Smooth muscle cell (in vitro differentiated cells): ENCODE measurements at regions not wholly inside any gene's neighbourhood (a gene's known extent, or its start where the extent isn't known, plus 50 kb on each side); places are given as distances from the start of the nearest gene placed in this dataset.

Experiments
- DNase-seq: peaks from one replicate; lab custom pipeline; 2025; ENCODE audit not compliant: unreplicated experiment; lab: John Stamatoyannopoulos, UW
- H2AFZ ChIP-seq: fragments of 200-600 bp; sonication (generic); 2 replicates; pipeline ENCODE4 v1.6.0; 2016; ENCODE audit warnings: antibody characterized with exemption, low read depth, mild to moderate bottlenecking
- H3F3A ChIP-seq: fragments of 200-600 bp; sonication (generic); 2 replicates; pipeline ENCODE4 v1.6.0; 2017; ENCODE audit warnings: antibody characterized with exemption, low read depth
- H3K27ac ChIP-seq: fragments of 200-600 bp; sonication (generic); 2 replicates; pipeline ENCODE4 v1.5.1; 2016; ENCODE audit warnings: low read depth, mild to moderate bottlenecking
- H3K27me3 ChIP-seq: fragments of 200-600 bp; sonication (generic); 2 replicates; pipeline ENCODE4 v1.6.1; 2016; ENCODE audit warnings: low read depth, mild to moderate bottlenecking
- H3K36me3 ChIP-seq: fragments of 200-600 bp; sonication (generic); 2 replicates; pipeline ENCODE4 v1.5.1; 2016; ENCODE audit warnings: low read depth
- H3K4me1 ChIP-seq: fragments of 200-600 bp; sonication (generic); 2 replicates; pipeline ENCODE4 v1.5.1; 2016; ENCODE audit warnings: low read depth
- H3K4me2 ChIP-seq: fragments of 200-600 bp; sonication (generic); 2 replicates; pipeline ENCODE4 v1.6.0; 2016; ENCODE audit warnings: mild to moderate bottlenecking
- H3K4me3 ChIP-seq: fragments of 200-600 bp; sonication (generic); 2 replicates; pipeline ENCODE4 v1.5.1; 2016; ENCODE audit warnings: mild to moderate bottlenecking
- H3K79me2 ChIP-seq: fragments of 200-600 bp; sonication (generic); 2 replicates; pipeline ENCODE4 v1.6.0; 2016; ENCODE audit warnings: low read depth, mild to moderate bottlenecking
- H3K9ac ChIP-seq: fragments of 200-600 bp; sonication (generic); 2 replicates; pipeline ENCODE4 v1.6.0; 2016; ENCODE audit warnings: low read depth
- H3K9me3 ChIP-seq: fragments of 200-600 bp; sonication (generic); replicated peaks from 2 replicates; pipeline ENCODE4 v1.5.1; 2016; ENCODE audit warnings: low read depth
- H4K20me1 ChIP-seq: fragments of 200-600 bp; sonication (generic); 2 replicates; pipeline ENCODE4 v1.6.0; 2016; ENCODE audit warnings: low read depth
- WGBS: methylation state at CpG from one replicate; pipeline ENCODE4 v1.1.7; 2016; ENCODE audit warnings: low lambda C conversion rate; 5-methylcytosine and 5-hydroxymethylcytosine counted together
- TF ChIP-seq, protein P1 (sequence below): fragments of 200-600 bp; sonication (generic); IDR thresholded peaks from 2 replicates; pipeline ENCODE4 v1.5.1; 2017; ENCODE audit warnings: borderline replicate concordance, mild to moderate bottlenecking, antibody characterized with exemption; ENCODE audit not compliant: insufficient read depth, poor library complexity, severe bottlenecking

DNA sequence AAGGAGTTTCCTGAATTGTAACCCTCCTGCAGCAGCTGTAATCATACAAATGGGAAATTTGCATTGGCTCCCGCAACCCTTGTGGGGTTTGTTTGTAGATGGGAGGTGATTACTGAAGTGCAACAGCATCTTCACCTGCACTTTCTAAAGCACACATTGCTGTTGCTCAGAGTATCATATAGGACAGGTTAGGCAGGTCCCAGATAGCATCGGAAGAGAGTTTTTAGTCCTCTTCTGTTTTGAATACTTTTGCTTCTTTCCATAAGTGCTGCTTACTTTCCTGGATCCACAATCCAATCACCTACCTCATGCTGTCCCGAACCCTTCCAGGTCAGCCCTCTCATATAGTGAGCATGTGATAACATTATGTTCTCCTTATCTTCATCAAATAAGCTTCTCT lies 300.4 kb downstream of the PTPRC start:
- no peak overlapping the region for H3K4me3 ChIP-seq
- no peaks in the 10 kb centered on the region for H3K4me1 ChIP-seq
- TF ChIP-seq, protein P1, sequence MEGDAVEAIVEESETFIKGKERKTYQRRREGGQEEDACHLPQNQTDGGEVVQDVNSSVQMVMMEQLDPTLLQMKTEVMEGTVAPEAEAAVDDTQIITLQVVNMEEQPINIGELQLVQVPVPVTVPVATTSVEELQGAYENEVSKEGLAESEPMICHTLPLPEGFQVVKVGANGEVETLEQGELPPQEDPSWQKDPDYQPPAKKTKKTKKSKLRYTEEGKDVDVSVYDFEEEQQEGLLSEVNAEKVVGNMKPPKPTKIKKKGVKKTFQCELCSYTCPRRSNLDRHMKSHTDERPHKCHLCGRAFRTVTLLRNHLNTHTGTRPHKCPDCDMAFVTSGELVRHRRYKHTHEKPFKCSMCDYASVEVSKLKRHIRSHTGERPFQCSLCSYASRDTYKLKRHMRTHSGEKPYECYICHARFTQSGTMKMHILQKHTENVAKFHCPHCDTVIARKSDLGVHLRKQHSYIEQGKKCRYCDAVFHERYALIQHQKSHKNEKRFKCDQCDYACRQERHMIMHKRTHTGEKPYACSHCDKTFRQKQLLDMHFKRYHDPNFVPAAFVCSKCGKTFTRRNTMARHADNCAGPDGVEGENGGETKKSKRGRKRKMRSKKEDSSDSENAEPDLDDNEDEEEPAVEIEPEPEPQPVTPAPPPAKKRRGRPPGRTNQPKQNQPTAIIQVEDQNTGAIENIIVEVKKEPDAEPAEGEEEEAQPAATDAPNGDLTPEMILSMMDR, result no peak
- H4K20me1 ChIP-seq, result peaks cover 12% of the 10 kb centered on the region
- H3K4me2 ChIP-seq, result no peak overlapping the region
- H3F3A ChIP-seq, result peaks cover 11% of the 10 kb centered on the region
- no peak overlapping the region for H3K9ac ChIP-seq
- DNase-seq, result no peak
- H3K27me3 ChIP-seq, result no peaks in the 10 kb centered on the region
- no peak overlapping the region for H3K27ac ChIP-seq
- peaks cover 41% of the 10 kb centered on the region for H3K79me2 ChIP-seq
- no peak overlapping the region for H2AFZ ChIP-seq
- WGBS, result 95% methylated on average over 3 of the region's 3 CpGs
- H3K36me3 ChIP-seq, result no peaks in the 10 kb centered on the region
- H3K9me3 ChIP-seq, result no peaks in the 10 kb centered on the region

DNA sequence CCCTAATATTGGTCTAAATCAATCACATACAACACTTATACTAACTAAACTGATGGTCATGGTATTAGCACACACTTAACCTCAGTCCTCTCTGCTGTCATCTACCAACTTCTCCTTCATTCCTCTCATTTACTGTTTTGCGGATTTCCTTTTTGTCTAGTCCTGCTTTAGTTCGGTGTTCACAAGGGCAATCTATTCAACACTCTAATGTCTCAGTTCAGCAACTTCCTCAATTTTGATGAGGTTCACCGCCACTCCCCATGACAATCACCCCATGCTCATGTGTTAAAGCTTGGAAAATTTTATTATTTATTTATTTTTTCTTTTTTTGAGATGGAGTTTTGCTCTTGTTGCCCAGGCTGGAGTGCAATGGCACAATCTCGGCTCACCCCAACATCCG lies 301.1 kb downstream of the PTPRC start:
- H3K36me3 ChIP-seq, result no peaks in the 10 kb centered on the region
- over 99% methylated on average over 5 of the region's 5 CpGs for WGBS

DNA sequence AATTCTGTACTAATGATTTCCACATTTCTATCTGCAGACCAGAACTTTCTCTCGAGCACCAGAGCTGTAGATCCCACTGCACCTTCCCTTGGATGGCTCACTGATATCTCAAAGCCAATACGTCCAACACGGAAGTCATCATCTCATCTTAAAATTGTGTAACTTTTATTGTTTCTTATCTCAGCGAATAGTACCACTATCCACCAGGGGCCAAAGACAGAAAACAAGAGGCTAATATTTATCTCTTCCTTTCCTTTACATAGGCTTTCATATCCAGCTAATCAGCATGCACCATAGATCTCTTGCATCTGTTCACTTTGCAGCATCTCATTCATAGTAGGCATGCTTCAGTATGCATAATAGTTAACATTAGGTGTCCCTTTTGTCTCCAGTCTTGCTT lies 303.6 kb downstream of the PTPRC start:
- no peaks in the 10 kb centered on the region for H4K20me1 ChIP-seq
- H3F3A ChIP-seq, result no peaks in the 10 kb centered on the region
- peaks cover 11% of the 10 kb centered on the region for H3K79me2 ChIP-seq
- no peaks in the 10 kb centered on the region for H3K27me3 ChIP-seq
- H3K4me1 ChIP-seq, result no peaks in the 10 kb centered on the region
- no peak overlapping the region for H3K4me2 ChIP-seq
- H3K27ac ChIP-seq, result no peak overlapping the region
- no peak overlapping the region for H2AFZ ChIP-seq
- 95% methylated on average over 4 of the region's 4 CpGs for WGBS
- no peak for DNase-seq
- TF ChIP-seq, protein P1, result no peak
- H3K4me3 ChIP-seq, result no peak overlapping the region
- H3K9ac ChIP-seq, result no peak overlapping the region
- H3K36me3 ChIP-seq, result no peaks in the 10 kb centered on the region
- no peaks in the 10 kb centered on the region for H3K9me3 ChIP-seq

More for the DNA sequence above, 301.1 kb downstream of the PTPRC start:
- no peak overlapping the region for H3K27ac ChIP-seq
- H3K79me2 ChIP-seq, result peaks cover 34% of the 10 kb centered on the region
- no peak overlapping the region for H2AFZ ChIP-seq
- peaks cover 11% of the 10 kb centered on the region for H3F3A ChIP-seq
- TF ChIP-seq, protein P1, result no peak
- H3K4me2 ChIP-seq, result no peak overlapping the region
- H3K9ac ChIP-seq, result no peak overlapping the region
- peaks cover 5% of the 10 kb centered on the region for H4K20me1 ChIP-seq
- H3K4me1 ChIP-seq, result no peaks in the 10 kb centered on the region
- DNase-seq, result no peak
- no peaks in the 10 kb centered on the region for H3K27me3 ChIP-seq
- H3K9me3 ChIP-seq, result no peaks in the 10 kb centered on the region
- H3K4me3 ChIP-seq, result no peak overlapping the region

DNA sequence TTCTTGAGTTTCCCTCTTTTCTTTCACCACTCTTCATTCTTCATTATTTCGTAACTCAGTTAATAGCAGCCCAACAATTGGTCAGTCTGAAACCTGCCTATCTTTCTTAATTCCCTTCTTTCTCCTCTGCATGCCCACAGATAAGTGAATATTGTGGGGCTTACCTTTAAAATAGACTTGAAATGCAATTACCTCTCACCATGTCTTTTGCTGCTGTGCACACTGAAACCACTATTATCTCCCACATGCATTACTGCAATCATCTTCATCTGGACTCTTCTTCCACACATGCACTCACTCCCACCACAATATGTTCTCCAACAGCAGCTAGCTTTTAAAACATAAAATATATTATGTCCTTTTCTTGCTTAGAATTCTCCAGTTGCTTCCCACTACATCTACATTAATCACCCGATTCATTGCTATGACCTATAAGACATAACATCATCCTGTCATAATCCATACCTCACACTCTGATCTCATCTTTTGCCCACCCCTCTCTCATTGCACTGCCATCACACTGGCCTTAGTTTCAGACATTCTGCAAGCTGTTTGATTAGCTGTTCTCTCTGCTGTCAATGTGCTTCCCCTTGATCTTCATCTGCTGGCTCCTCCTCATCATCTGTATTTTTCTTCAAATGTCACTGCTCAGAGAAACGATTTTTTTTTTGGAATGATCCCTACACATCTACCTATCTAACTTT lies 304.8 kb downstream of the PTPRC start:
- TF ChIP-seq, protein P1, result no peak
- no peak overlapping the region for H3K27ac ChIP-seq
- H4K20me1 ChIP-seq, result no peaks in the 10 kb centered on the region
- no peak overlapping the region for H3K4me2 ChIP-seq
- no peaks in the 10 kb centered on the region for H3K36me3 ChIP-seq
- 82% methylated on average over 3 of the region's 3 CpGs for WGBS
- H2AFZ ChIP-seq, result no peak overlapping the region
- peaks cover under 1% of the 10 kb centered on the region for H3K79me2 ChIP-seq
- no peaks in the 10 kb centered on the region for H3K9me3 ChIP-seq
- no peaks in the 10 kb centered on the region for H3K4me1 ChIP-seq
- no peak overlapping the region for H3K4me3 ChIP-seq
- no peak for DNase-seq
- H3F3A ChIP-seq, result no peaks in the 10 kb centered on the region
- H3K27me3 ChIP-seq, result no peaks in the 10 kb centered on the region
- no peak overlapping the region for H3K9ac ChIP-seq
